Gastroesophageal sphincter (tissue), 4 donors: ENCODE measurements at regions not wholly inside any gene's neighbourhood (a gene's known extent, or its start where the extent isn't known, plus 50 kb on each side); places are given as distances from the start of the nearest gene placed in this dataset.
"Not testable (repeated sequence)": the region's sequence is repeated elsewhere in the genome, so short reads cannot be mapped to it uniquely, and the experiment has no call there.

Source experiments
- ATAC-seq: fragments of 150-250 bp; one replicate; pipeline ENCODE4 v1.9.1; 2016; ENCODE audit warnings: mild to moderate bottlenecking, moderate library complexity
- H3K27ac ChIP-seq, 4 donors: fragments of 200-600 bp; sonication (generic) in 3 of 4; 1 replicate in 3 of 4; 2 replicates in 1 of 4; pipeline ENCODE4 v1.5.1; 2016 to 2019
- H3K27me3 ChIP-seq: fragments of 200-600 bp; sonication (generic); one replicate; pipeline ENCODE4 v1.5.1; 2019
- H3K36me3 ChIP-seq, 2 donors: fragments of 200-600 bp; sonication (generic); one replicate each; pipeline ENCODE4 v1.5.1; 2019; ENCODE audit warnings: control low read depth in 1 of 2
- H3K4me1 ChIP-seq, 3 donors: fragments of 200-600 bp; sonication (generic); 1 replicate in 2 of 3; 2 replicates in 1 of 3; pipeline ENCODE4 v1.5.1; 2016 to 2019; ENCODE audit warnings: control low read depth in 2 of 3
- H3K4me3 ChIP-seq, 2 donors: fragments of 200-600 bp; sonication (generic); one replicate each; pipeline ENCODE4 v1.5.1; 2019; ENCODE audit warnings: mild to moderate bottlenecking in 1 of 2, moderate library complexity in 1 of 2
- H3K9me3 ChIP-seq, 3 donors: fragments of 200-600 bp; sonication (generic); one replicate each; pipeline ENCODE4 v1.5.1; 2017 to 2019; ENCODE audit warnings: control low read depth in 2 of 3
- CTCF ChIP-seq, 4 experiments: fragments of 200-600 bp in 2 of 4; fragments of 450-650 bp in 2 of 4; sonication (generic) in 1 of 4; IDR thresholded peaks; one replicate each; pipeline ENCODE4 v1.5.1; 2017 to 2019; ENCODE audit warnings: antibody characterized with exemption in 4 of 4, mild to moderate bottlenecking in 2 of 4, moderate library complexity in 2 of 4
- EP300 ChIP-seq: sonication (generic); formaldehyde crosslinking; IDR thresholded peaks from one replicate; pipeline ENCODE4 v1.6.1; 2017; ENCODE audit warnings: antibody characterized with exemption, mild to moderate bottlenecking
- POLR2A ChIP-seq, 2 donors: fragments of 450-650 bp; IDR thresholded peaks; one replicate each; pipeline ENCODE4 v1.6.1; 2017; ENCODE audit warnings: antibody characterized with exemption in 2 of 2, mild to moderate bottlenecking in 2 of 2, moderate library complexity in 1 of 2
- POLR2AphosphoS5 ChIP-seq: sonication (generic); formaldehyde crosslinking; IDR thresholded peaks from one replicate; pipeline ENCODE4 v1.6.1; 2017; ENCODE audit warnings: antibody characterized with exemption
- WGBS, 2 donors: methylation state at CpG; one replicate each; pipeline ENCODE4 v1.1.5; 2018; ENCODE audit warnings: low coverage in 1 of 2; 5-methylcytosine and 5-hydroxymethylcytosine counted together

- H3K27ac ChIP-seq, result no peak overlapping the region
- H3K9me3 ChIP-seq, result peaks cover 0 to 13% (median 0%) of the 10 kb centered on the region in 3 donors
- WGBS, 2 donors, result 89 to 97% methylated on average over 7 to 9 of the region's 9 CpGs
- H3K4me3 ChIP-seq, result no peak overlapping the region
- no peaks in the 10 kb centered on the region for H3K4me1 ChIP-seq
- no peaks in the 10 kb centered on the region for H3K36me3 ChIP-seq
- no peak for ATAC-seq
- TF ChIP-seq POLR2AphosphoS5, result no peak
- TF ChIP-seq CTCF (IDR thresholded peaks at IDR 0.05), result no peak
- TF ChIP-seq EP300, result no peak
- no peak for TF ChIP-seq POLR2A (IDR thresholded peaks at IDR 0.05)
- H3K27me3 ChIP-seq, result no peaks in the 10 kb centered on the region
Observed at GRCh38 chr12:114838480-114838879, 154.5 kb upstream of the TBX3 start.

- H3K4me3 ChIP-seq, result no peak overlapping the region
- H3K36me3 ChIP-seq, result no peaks in the 10 kb centered on the region
- no peak for TF ChIP-seq CTCF (IDR thresholded peaks at IDR 0.05)
- TF ChIP-seq POLR2AphosphoS5, result no peak
- TF ChIP-seq POLR2A (IDR thresholded peaks at IDR 0.05), result no peak
- no peak for TF ChIP-seq EP300
- H3K9me3 ChIP-seq, result peaks cover 0 to 13% (median 0%) of the 10 kb centered on the region in 3 donors
- no peaks in the 10 kb centered on the region for H3K4me1 ChIP-seq
- WGBS, 2 donors, result 100% methylated on average over 1 to 3 of the region's 3 CpGs
- ATAC-seq, result no peak
- no peak overlapping the region for H3K27ac ChIP-seq
- H3K27me3 ChIP-seq, result no peaks in the 10 kb centered on the region
Observed at GRCh38 chr12:114836609-114837008, 152.6 kb upstream of the TBX3 start.

- Histone ChIP-seq H3K27ac (no peak overlapping the region), H3K27me3 (no peaks in the 10 kb centered on the region), H3K4me3 (no peak overlapping the region), H3K36me3 (no peaks in the 10 kb centered on the region), H3K4me1 (no peaks in the 10 kb centered on the region), H3K9me3 (peaks cover 0 to 13% (median 0%) of the 10 kb centered on the region in 3 donors)
- no peak for TF ChIP-seq POLR2A (IDR thresholded peaks at IDR 0.05)
- TF ChIP-seq POLR2AphosphoS5, result no peak
- TF ChIP-seq EP300, result no peak
- no peak for TF ChIP-seq CTCF (IDR thresholded peaks at IDR 0.05)
- 67% methylated on average over 1 of the region's 2 CpGs for WGBS, 2 donors
- no peak for ATAC-seq
Observed at GRCh38 chr12:114835031-114835430, 151.1 kb upstream of the TBX3 start.

GRCh38 chr12:114834621-114835020, 150.6 kb upstream of the TBX3 start:
- Histone ChIP-seq H3K36me3 (no peaks in the 10 kb centered on the region), H3K9me3 (peaks cover 0 to 13% (median 0%) of the 10 kb centered on the region in 3 donors), H3K27ac (no peak overlapping the region), H3K27me3 (no peaks in the 10 kb centered on the region), H3K4me3 (no peak overlapping the region), H3K4me1 (no peaks in the 10 kb centered on the region)
- TF ChIP-seq POLR2A (IDR thresholded peaks at IDR 0.05) (no peak), EP300 (no peak), CTCF (IDR thresholded peaks at IDR 0.05) (no peak), POLR2AphosphoS5 (no peak)
- ATAC-seq, result no peak
- WGBS, 2 donors, result 0 to 67% methylated on average over 1 of the region's 3 CpGs

GRCh38 chr12:114829833-114830232, 145.9 kb upstream of the TBX3 start:
- WGBS, 2 donors, result 86 to 88% methylated on average over 3 to 4 of the region's 4 CpGs
- Histone ChIP-seq H3K4me3 (no peak overlapping the region), H3K36me3 (no peaks in the 10 kb centered on the region), H3K27me3 (no peaks in the 10 kb centered on the region), H3K27ac (no peak overlapping the region), H3K4me1 (no peaks in the 10 kb centered on the region), H3K9me3 (no peaks in the 10 kb centered on the region)
- no peak for ATAC-seq
- TF ChIP-seq EP300, result no peak
- no peak for TF ChIP-seq POLR2A (IDR thresholded peaks at IDR 0.05)
- no peak for TF ChIP-seq CTCF (IDR thresholded peaks at IDR 0.05)
- no peak for TF ChIP-seq POLR2AphosphoS5

GRCh38 chr12:114829244-114829643, 145.3 kb upstream of the TBX3 start:
- ATAC-seq, result not testable (repeated sequence)

More at GRCh38 chr12:114829244-114829643, 145.3 kb upstream of the TBX3 start:
- not testable (repeated sequence) for H3K27ac ChIP-seq, H3K4me3 ChIP-seq, H3K36me3 ChIP-seq, H3K4me1 ChIP-seq, H3K9me3 ChIP-seq, H3K27me3 ChIP-seq
